Stimulated activated naive CD8-positive, alpha-beta T cell treated with anti-CD3 and anti-CD28 coated beads, Interleukin-15, amount 100 ng/mL, for 72 hours (primary cell): ENCODE measurements at regions not wholly inside any gene's neighbourhood (a gene's known extent, or its start where the extent isn't known, plus 50 kb on each side); places are given as distances from the start of the nearest gene placed in this dataset.

Experiments used
- ATAC-seq: fragments of 150-1000 bp; cut with Tn5 transposase; 2 replicates; pipeline ENCODE4 v1.10.0; 2021; ENCODE audit warnings: mild to moderate bottlenecking, moderate library complexity
- DNase-seq, 2 donors: peaks; one replicate each; pipeline ENCODE4 v3.0.0; 2021 to 2022
- H3K27ac Mint-ChIP-seq, 2 donors: one replicate each; pipeline ENCODE4 v1.8.0; 2022; ENCODE audit warnings: mild to moderate bottlenecking in 2 of 2, mixed read lengths in 2 of 2, moderate library complexity in 2 of 2
- H3K27me3 Mint-ChIP-seq: one replicate; pipeline ENCODE4 v1.8.0; 2022; ENCODE audit warnings: mixed read lengths
- H3K4me1 Mint-ChIP-seq: one replicate; pipeline ENCODE4 v1.8.0; 2022; ENCODE audit warnings: mild to moderate bottlenecking, mixed read lengths
- H3K4me3 Mint-ChIP-seq, 2 donors: one replicate each; pipeline ENCODE4 v1.8.0; 2022; ENCODE audit warnings: mild to moderate bottlenecking in 2 of 2, mixed read lengths in 2 of 2, moderate library complexity in 1 of 2
- H3K9me3 Mint-ChIP-seq, 2 donors: one replicate each; pipeline ENCODE4 v1.8.0; 2022; ENCODE audit warnings: mixed read lengths in 2 of 2

GRCh38 chr13:106681536-106681935, 113.6 kb upstream of the ARGLU1 start:
- no peak for ATAC-seq
- Mint-ChIP-seq H3K27ac (no peak overlapping the region), H3K9me3 (no peaks in the 10 kb centered on the region), H3K4me3 (no peak overlapping the region), H3K4me1 (no peaks in the 10 kb centered on the region), H3K27me3 (peaks cover 24% of the 10 kb centered on the region)
- no peak for DNase-seq

GRCh38 chr13:106680796-106681472, 113.0 kb upstream of the ARGLU1 start:
- DNase-seq, result no peak
- no peak overlapping the region for H3K4me3 Mint-ChIP-seq

GRCh38 chr13:106678646-106679418, 110.9 kb upstream of the ARGLU1 start:
- Mint-ChIP-seq H3K27ac (no peak overlapping the region), H3K9me3 (no peaks in the 10 kb centered on the region), H3K27me3 (peaks cover 24% of the 10 kb centered on the region), H3K4me3 (no peak overlapping the region), H3K4me1 (no peaks in the 10 kb centered on the region)
- DNase-seq, result no peak
- ATAC-seq, result no peak

More at GRCh38 chr13:106680796-106681472, 113.0 kb upstream of the ARGLU1 start:
- H3K27me3 Mint-ChIP-seq, result peaks cover 24% of the 10 kb centered on the region
- H3K4me1 Mint-ChIP-seq, result no peaks in the 10 kb centered on the region
- H3K27ac Mint-ChIP-seq, result no peak overlapping the region
- no peaks in the 10 kb centered on the region for H3K9me3 Mint-ChIP-seq
- ATAC-seq, result no peak

DNA sequence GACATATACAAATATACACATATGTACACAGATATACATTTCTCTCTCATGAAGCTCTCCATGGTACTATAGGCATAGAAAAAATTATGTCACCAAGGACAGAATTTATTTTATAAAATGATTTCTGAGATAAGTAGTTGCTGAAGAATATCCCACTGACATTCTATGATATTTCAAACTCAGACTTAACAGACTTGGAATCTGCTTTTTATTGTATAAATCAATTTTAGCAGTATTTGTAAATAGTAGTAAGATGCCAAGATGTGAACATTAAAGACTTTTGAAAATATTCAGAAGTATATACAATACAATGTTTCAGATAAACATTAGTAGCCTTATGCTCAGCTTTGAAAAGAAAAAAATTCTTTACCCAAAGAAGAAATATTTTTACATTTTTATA, 107.4 kb upstream of the ARGLU1 start:
- peaks cover 17% of the 10 kb centered on the region for H3K27me3 Mint-ChIP-seq
- no peaks in the 10 kb centered on the region for H3K4me1 Mint-ChIP-seq
- H3K9me3 Mint-ChIP-seq, result no peaks in the 10 kb centered on the region
- H3K4me3 Mint-ChIP-seq, result no peak overlapping the region
- no peak for DNase-seq
- H3K27ac Mint-ChIP-seq, result no peak overlapping the region
- ATAC-seq, result no peak

- Mint-ChIP-seq H3K27ac (no peak overlapping the region), H3K9me3 (no peaks in the 10 kb centered on the region), H3K4me3 (no peak overlapping the region), H3K27me3 (peaks cover 10% of the 10 kb centered on the region), H3K4me1 (no peaks in the 10 kb centered on the region)
- DNase-seq, result no peak
- ATAC-seq, result no peak
Measured at GRCh38 chr13:106660746-106661625, 93.0 kb upstream of the ARGLU1 start.

DNA sequence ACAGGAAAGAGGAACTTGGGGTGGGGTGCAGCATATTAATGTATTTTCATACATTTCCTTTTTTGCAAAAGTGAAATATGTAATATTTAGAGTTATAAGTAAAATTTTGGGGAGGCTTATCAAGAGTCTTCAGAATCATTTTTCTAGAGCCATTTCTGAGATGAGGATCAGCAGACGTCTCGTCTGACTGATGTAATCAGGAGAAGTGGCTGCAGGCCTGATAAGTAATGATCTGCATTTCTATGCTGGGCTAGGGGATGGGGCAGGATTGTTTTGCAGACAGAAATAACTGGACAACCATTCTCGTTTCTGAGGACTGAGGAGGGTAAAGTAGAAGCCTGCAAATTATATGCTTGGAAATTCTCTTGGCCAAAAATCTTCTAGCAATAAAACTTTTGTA, 89.2 kb upstream of the ARGLU1 start:
- Mint-ChIP-seq H3K27me3 (peaks cover 16% of the 10 kb centered on the region), H3K4me1 (no peaks in the 10 kb centered on the region), H3K9me3 (no peaks in the 10 kb centered on the region), H3K4me3 (no peak overlapping the region), H3K27ac (no peak overlapping the region)
- no peak for ATAC-seq
- DNase-seq, result no peak

DNA sequence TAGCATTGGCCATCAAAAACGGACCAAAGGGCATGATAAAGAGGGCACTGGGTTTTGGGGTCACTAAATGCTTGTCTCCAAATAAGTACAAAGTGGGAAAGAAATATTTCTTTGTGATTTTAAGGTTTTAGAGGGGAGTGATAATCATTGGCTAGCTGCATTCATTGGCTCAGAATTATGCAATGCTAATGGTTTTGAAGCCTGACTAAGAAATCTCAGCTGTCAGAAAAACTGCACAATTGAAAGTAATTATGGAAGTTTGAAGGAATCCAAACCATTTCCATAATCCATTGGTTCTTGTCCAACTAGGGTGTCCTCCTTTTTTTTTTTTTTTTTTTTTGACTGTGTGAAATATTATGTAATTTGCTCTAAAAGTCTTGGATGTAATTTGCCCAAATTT, 88.2 kb upstream of the ARGLU1 start:
- Mint-ChIP-seq H3K4me1 (no peaks in the 10 kb centered on the region), H3K27me3 (peaks cover 8% of the 10 kb centered on the region), H3K9me3 (no peaks in the 10 kb centered on the region), H3K4me3 (no peak overlapping the region), H3K27ac (no peak overlapping the region)
- no peak for ATAC-seq
- DNase-seq, result no peak

DNA sequence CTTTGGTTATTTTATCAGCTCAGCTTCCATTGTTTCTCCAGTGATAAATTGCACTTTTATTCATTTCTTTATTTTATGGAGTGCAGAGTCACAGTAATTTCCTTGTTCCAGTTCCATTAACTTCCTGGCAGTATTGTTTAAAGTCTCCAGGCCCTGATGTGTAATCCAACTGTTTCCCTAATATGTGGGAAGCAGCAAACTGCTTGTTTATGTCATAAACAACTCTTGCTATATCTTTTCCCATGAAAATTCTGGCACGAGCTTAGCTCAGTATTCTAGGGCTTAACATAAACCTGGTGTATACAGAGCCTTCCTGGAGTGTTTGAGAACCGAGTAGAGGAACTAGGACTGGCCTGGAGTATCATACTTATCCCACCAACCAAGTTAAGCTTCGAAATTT, 83.5 kb upstream of the ARGLU1 start:
- DNase-seq (no peak), ATAC-seq (no peak)
- peaks cover 22% of the 10 kb centered on the region for H3K27me3 Mint-ChIP-seq
- no peak overlapping the region for H3K27ac Mint-ChIP-seq
- H3K4me3 Mint-ChIP-seq, result no peak overlapping the region
- no peaks in the 10 kb centered on the region for H3K4me1 Mint-ChIP-seq
- no peaks in the 10 kb centered on the region for H3K9me3 Mint-ChIP-seq

GRCh38 chr13:106650690-106651205, 82.8 kb upstream of the ARGLU1 start:
- Mint-ChIP-seq H3K27ac (no peak overlapping the region), H3K4me1 (no peaks in the 10 kb centered on the region)
- no peak for DNase-seq

GRCh38 chr13:106649495-106649894, 81.6 kb upstream of the ARGLU1 start:
- no peaks in the 10 kb centered on the region for H3K9me3 Mint-ChIP-seq
- peaks cover 33% of the 10 kb centered on the region for H3K27me3 Mint-ChIP-seq
- H3K27ac Mint-ChIP-seq, result no peak overlapping the region
- no peak overlapping the region for H3K4me3 Mint-ChIP-seq
- ATAC-seq, result no peak
- no peak for DNase-seq
- H3K4me1 Mint-ChIP-seq, result no peaks in the 10 kb centered on the region

More at GRCh38 chr13:106650690-106651205, 82.8 kb upstream of the ARGLU1 start:
- Mint-ChIP-seq H3K4me3 (no peak overlapping the region), H3K27me3 (peaks cover 29% of the 10 kb centered on the region), H3K9me3 (no peaks in the 10 kb centered on the region)
- ATAC-seq, result no peak

DNA sequence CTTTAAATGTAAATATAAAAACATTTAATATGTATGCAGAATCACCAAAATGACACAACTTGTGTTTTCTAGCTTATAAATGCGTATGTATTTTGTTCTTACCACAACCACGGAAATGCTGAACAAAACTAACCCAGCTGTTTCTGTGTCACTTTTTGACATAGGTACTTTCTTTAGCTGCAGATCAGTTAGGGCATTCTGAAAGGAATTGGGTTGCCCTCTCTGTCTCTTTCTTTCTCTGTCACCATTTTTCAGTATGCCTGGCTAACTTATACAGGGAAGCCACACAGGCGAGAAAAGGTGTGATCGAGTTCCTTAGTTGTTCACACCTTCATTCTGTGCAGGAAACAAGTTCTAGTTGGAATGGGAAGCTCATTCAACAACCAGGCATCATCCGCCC, 72.6 kb upstream of the ARGLU1 start:
- H3K27ac Mint-ChIP-seq, result no peak overlapping the region
- ATAC-seq (no peak), DNase-seq (no peak)
- H3K9me3 Mint-ChIP-seq, result no peaks in the 10 kb centered on the region
- H3K4me1 Mint-ChIP-seq, result no peaks in the 10 kb centered on the region
- H3K4me3 Mint-ChIP-seq, result no peak overlapping the region
- H3K27me3 Mint-ChIP-seq, result peaks cover 27% of the 10 kb centered on the region

DNA sequence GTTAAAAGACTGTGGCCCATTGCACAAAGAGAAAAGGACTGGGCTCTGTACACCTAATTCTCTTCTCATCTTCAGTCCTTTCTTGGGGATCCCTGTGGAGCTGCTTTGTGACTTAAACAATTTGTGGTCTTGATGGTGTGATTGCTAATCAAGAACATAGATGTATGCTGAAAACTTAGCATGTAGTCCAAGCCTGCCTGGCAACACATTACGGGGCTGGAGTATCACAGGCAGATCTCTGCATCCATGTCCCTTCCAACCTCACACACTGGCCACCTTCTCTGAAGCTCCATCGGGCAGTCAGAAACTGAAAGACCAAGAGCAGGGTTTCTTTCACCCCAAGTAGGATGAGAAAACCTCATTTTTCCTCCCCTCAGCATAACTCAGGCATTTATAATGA, 69.6 kb upstream of the ARGLU1 start:
- Mint-ChIP-seq H3K27me3 (peaks cover 33% of the 10 kb centered on the region), H3K4me3 (no peak overlapping the region), H3K9me3 (no peaks in the 10 kb centered on the region), H3K27ac (peak overlapping the region in 1 of 2 donors; percentile 27), H3K4me1 (no peaks in the 10 kb centered on the region)
- DNase-seq (no peak), ATAC-seq (no peak)

- DNase-seq (no peak), ATAC-seq (no peak)
- Mint-ChIP-seq H3K4me1 (no peaks in the 10 kb centered on the region), H3K27ac (no peak overlapping the region), H3K9me3 (no peaks in the 10 kb centered on the region), H3K4me3 (no peak overlapping the region), H3K27me3 (peaks cover 42% of the 10 kb centered on the region)
Measured at GRCh38 chr13:106636492-106636891, 68.6 kb upstream of the ARGLU1 start.

GRCh38 chr13:106635616-106636015, 67.7 kb upstream of the ARGLU1 start:
- Mint-ChIP-seq H3K27ac (no peak overlapping the region), H3K4me3 (no peak overlapping the region), H3K9me3 (no peaks in the 10 kb centered on the region), H3K27me3 (peaks cover 43% of the 10 kb centered on the region), H3K4me1 (no peaks in the 10 kb centered on the region)
- DNase-seq, result no peak
- no peak for ATAC-seq

DNA sequence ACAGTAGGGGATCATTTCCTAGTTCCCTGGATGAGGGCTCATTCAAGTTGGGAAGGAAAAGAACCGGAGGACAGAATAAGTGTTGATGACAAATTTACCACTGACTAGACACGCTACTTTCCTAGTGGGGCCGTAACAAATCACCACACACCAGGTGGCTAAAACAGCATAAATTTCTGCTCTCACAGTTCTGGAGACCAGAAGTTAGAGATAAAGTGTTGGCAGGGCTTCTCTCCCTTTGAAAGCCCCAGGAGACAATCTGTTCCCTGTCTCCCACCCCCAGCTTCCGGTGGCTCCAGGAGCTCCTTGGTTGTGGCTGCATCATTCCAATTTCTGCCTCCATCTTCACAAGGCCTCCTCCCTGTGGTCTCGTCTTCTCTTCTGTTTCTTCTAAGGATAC, 65.4 kb upstream of the ARGLU1 start:
- Mint-ChIP-seq H3K4me3 (no peak overlapping the region), H3K9me3 (no peaks in the 10 kb centered on the region), H3K27ac (peak overlapping the region in 1 of 2 donors; percentile 8), H3K4me1 (no peaks in the 10 kb centered on the region), H3K27me3 (peaks cover 48% of the 10 kb centered on the region)
- ATAC-seq, result no peak
- no peak for DNase-seq
